Stimulated activated CD4-positive, alpha-beta T cell treated with anti-CD3 and anti-CD28 coated beads, Interleukin-2, amount 100 ng/mL, for 48 hours (primary cell): ENCODE measurements at regions not wholly inside any gene's neighbourhood (a gene's known extent, or its start where the extent isn't known, plus 50 kb on each side); places are given as distances from the start of the nearest gene placed in this dataset.
"Not testable (repeated sequence)": the region's sequence is repeated elsewhere in the genome, so short reads cannot be mapped to it uniquely, and the experiment has no call there.

ENCODE experiments used
- DNase-seq, 2 donors: peaks; one replicate each; pipeline ENCODE4 v3.0.0-alpha.2; 2020

GRCh38 chr9:97096793-97097192, 57.9 kb upstream of the CTSV start:
- DNase-seq, result no peak

GRCh38 chr9:97089361-97089760, 50.4 kb upstream of the CTSV start:
- not testable (repeated sequence) for DNase-seq
